Naive B cell (primary cell): ENCODE measurements at regions not wholly inside any gene's neighbourhood (a gene's known extent, or its start where the extent isn't known, plus 50 kb on each side); places are given as distances from the start of the nearest gene placed in this dataset.
"Not testable (repeated sequence)": the region's sequence is repeated elsewhere in the genome, so short reads cannot be mapped to it uniquely, and the experiment has no call there.

Experiments
- ATAC-seq, 2 donors: fragments of 150-1000 bp; cut with Tn5 transposase; 2 replicates each; pipeline ENCODE4 v1.10.0; 2021; ENCODE audit warnings: low read depth in 2 of 2, mild to moderate bottlenecking in 2 of 2, moderate library complexity in 2 of 2
- DNase-seq: peaks from one replicate; pipeline ENCODE4 v3.0.0; 2022
- H3K27ac Mint-ChIP-seq, 6 donors: one replicate each; pipeline ENCODE4 v1.8.0; 2020 to 2022; ENCODE audit warnings: mild to moderate bottlenecking in 6 of 6, mixed read lengths in 6 of 6, moderate library complexity in 5 of 6, inconsistent platforms in 2 of 6
- H3K27me3 Mint-ChIP-seq, 3 donors: one replicate each; pipeline ENCODE4 v1.8.0; 2021 to 2022; ENCODE audit warnings: mixed read lengths in 3 of 3, mild to moderate bottlenecking in 1 of 3
- H3K36me3 Mint-ChIP-seq, 2 donors: one replicate each; pipeline ENCODE4 v1.8.0; 2020 to 2022; ENCODE audit warnings: mixed read lengths in 2 of 2, inconsistent platforms in 1 of 2, mild to moderate bottlenecking in 1 of 2
- H3K4me1 Mint-ChIP-seq, 3 donors: one replicate each; pipeline ENCODE4 v1.8.0; 2020 to 2022; ENCODE audit warnings: mixed read lengths in 3 of 3, inconsistent platforms in 1 of 3, mild to moderate bottlenecking in 1 of 3, moderate library complexity in 1 of 3
- H3K4me3 Mint-ChIP-seq, 8 donors: one replicate each; pipeline ENCODE4 v1.8.0; 2020 to 2022; ENCODE audit warnings: mild to moderate bottlenecking in 8 of 8, mixed read lengths in 8 of 8, moderate library complexity in 8 of 8, inconsistent platforms in 2 of 8
- H3K9me3 Mint-ChIP-seq, 7 donors: one replicate each; pipeline ENCODE4 v1.8.0; 2020 to 2022; ENCODE audit warnings: mixed read lengths in 7 of 7, mild to moderate bottlenecking in 5 of 7, inconsistent platforms in 2 of 7, moderate library complexity in 1 of 7

- H3K27ac Mint-ChIP-seq, H3K4me1 Mint-ChIP-seq, DNase-seq, H3K27me3 Mint-ChIP-seq, ATAC-seq, H3K4me3 Mint-ChIP-seq: not testable (repeated sequence)
- Mint-ChIP-seq H3K9me3 (peaks cover 26 to 51% (median 32%) of the 10 kb centered on the region in 7 donors), H3K36me3 (peaks cover 14 to 23% of the 10 kb centered on the region in 2 donors)
Observed at GRCh38 chr4:49510238-49510637, 524.2 kb downstream of the CWH43 start.

DNA sequence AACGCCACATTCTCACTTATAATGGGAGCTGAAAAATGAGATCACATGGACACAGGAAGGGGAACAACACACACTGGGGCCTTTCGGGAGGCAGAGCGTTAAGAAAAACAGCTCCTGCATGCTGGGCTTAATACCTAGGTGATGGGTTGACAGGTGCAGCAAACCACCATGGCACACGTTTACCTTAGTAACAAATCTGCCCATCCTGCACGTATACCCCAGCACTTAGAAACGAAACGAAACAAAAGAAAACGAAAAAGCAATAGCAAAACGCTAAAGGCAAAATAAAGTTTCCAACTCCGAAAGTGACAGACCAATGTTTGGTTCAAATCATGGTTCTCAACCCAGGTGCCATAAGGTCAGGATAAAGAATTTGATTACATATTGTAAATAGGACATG, 525.3 kb downstream of the CWH43 start:
- not testable (repeated sequence) for H3K4me3 Mint-ChIP-seq, H3K27me3 Mint-ChIP-seq, DNase-seq, H3K4me1 Mint-ChIP-seq, H3K27ac Mint-ChIP-seq, ATAC-seq
- H3K36me3 Mint-ChIP-seq: peaks cover 14 to 31% of the 10 kb centered on the region in 2 donors
- peaks cover 34 to 62% (median 39%) of the 10 kb centered on the region in 7 donors for H3K9me3 Mint-ChIP-seq

DNA sequence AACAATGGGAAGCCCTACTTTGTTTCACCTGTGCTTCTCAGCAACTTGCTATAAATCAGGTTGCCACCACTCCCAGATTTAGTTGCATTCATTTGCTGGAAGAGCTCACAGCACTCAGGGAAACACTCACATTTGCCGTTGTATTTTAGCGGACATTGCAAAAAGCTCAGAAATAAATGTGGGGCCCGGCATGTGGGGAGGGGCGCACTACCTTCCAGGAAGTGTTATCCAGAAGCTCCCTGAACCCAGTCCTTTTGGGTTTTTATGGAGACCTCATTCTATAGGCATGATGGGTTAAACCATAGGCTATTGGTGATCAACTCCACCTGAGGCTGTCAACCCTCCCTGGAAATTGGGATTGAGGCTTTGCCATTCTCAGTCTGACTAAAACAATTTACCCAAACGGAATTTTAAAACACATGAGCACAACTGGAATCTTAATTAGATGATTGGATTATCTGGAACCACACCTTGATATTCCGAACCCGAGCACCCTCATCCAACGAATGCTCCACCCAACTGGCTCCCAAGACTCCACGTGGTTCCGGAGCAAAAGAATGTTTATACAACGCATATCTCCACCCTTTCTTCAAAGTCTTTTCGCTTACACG, 525.9 kb downstream of the CWH43 start:
- not testable (repeated sequence) for ATAC-seq, DNase-seq, H3K27me3 Mint-ChIP-seq, H3K4me1 Mint-ChIP-seq, H3K27ac Mint-ChIP-seq, H3K4me3 Mint-ChIP-seq
- peaks cover 39 to 65% (median 43%) of the 10 kb centered on the region in 7 donors for H3K9me3 Mint-ChIP-seq
- H3K36me3 Mint-ChIP-seq: peaks cover 14 to 31% of the 10 kb centered on the region in 2 donors

DNA sequence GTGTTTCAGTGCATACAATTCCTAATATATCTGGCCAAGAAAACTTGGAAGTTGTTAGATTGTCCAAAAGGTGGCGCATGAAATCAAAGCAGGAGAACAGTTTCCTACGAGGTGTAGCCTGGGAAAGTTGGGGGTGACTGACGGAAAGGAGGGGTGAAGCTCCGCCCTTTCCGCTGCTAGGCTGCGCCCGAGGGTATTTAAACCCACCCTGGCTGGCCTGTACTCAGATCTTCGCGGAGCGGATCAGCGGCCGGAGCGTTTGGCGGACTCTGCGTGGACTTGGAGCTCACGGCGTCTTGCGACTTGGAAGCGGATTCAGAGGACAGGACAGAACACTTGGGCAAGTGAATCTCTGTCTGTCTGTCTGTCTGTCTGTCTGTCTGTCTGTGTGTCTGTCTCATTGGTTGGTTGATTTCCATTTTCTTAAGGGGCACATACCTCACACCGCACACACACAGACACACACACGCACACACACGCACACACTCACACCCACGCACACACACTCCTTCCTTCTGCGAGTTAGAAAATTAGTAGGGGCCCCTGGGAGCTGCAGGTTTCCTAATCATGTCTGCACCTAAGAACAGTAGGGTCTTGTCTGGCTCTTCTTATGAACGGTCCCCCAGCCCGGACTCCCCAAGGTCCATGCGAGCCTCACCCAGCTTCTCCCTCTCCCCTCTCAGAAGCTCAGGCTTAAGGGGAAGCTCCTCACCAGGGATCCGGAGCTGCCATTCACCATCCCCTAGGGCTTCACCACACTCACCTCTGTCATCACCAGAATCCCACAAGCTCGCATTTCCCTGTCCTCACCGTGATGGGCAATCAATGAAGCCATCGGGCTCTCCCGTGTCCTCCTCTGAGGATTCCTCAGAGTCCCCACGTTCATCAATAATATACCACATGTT, 526.8 kb downstream of the CWH43 start:
- H3K36me3 Mint-ChIP-seq: peaks cover 14 to 31% of the 10 kb centered on the region in 2 donors
- DNase-seq, H3K27me3 Mint-ChIP-seq, H3K27ac Mint-ChIP-seq, H3K4me3 Mint-ChIP-seq, H3K4me1 Mint-ChIP-seq, ATAC-seq: not testable (repeated sequence)
- peaks cover 39 to 65% (median 44%) of the 10 kb centered on the region in 7 donors for H3K9me3 Mint-ChIP-seq

- not testable (repeated sequence) for H3K27me3 Mint-ChIP-seq, DNase-seq
Observed at GRCh38 chr4:49513546-49514115, 527.6 kb downstream of the CWH43 start.

DNA sequence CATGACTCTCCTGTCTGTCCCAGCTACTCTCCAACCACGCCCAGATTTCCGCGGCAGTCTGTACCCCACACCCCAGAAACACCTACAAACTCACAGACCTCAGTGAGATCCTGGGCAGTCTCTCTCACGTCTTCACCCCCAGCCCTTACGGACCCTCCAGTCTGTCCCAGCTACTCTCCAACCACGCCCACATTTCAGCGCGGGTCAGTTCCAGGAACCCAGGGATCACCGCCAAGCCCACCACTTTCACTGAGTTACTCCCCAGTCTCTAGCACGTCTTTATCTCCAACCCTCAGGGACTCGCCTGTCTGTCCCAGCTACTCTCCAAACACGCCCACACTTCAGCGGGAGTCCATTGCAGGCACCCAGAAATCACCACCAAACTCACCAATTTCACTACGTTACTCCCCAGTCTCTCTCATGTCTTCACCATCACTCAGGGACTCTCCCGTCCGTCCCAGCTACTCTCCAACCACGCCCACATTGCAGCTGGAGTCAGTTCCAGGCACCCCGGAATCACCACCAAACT, 528.2 kb downstream of the CWH43 start:
- not testable (repeated sequence) for H3K27me3 Mint-ChIP-seq, H3K27ac Mint-ChIP-seq, H3K4me3 Mint-ChIP-seq, DNase-seq, ATAC-seq, H3K4me1 Mint-ChIP-seq
- H3K36me3 Mint-ChIP-seq: peaks cover 14 to 31% of the 10 kb centered on the region in 2 donors
- peaks cover 39 to 65% (median 44%) of the 10 kb centered on the region in 7 donors for H3K9me3 Mint-ChIP-seq

More at GRCh38 chr4:49513546-49514115, 527.6 kb downstream of the CWH43 start:
- not testable (repeated sequence) for ATAC-seq, H3K4me3 Mint-ChIP-seq, H3K4me1 Mint-ChIP-seq, H3K27ac Mint-ChIP-seq
- peaks cover 14 to 31% of the 10 kb centered on the region in 2 donors for H3K36me3 Mint-ChIP-seq
- peaks cover 39 to 65% (median 44%) of the 10 kb centered on the region in 7 donors for H3K9me3 Mint-ChIP-seq

DNA sequence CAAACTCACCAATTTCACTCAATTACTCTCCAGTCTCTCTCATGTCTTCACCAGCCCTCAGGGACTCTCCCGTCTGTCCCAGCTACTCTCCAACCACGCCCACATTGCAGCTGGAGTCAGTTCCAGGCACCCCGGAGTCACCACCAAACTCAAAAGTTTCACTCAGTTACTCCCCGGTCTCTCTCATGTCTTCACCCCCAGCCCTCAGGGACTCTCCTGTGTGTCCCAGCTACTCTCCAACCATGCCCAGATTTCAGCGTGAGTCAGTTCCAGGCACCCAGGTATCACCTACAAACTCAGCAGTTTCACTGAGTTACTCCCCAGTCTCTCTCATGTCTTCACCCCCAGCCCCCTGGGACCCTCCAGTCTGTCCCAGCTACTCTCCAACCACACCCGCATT, 528.8 kb downstream of the CWH43 start:
- not testable (repeated sequence) for H3K27ac Mint-ChIP-seq, H3K4me3 Mint-ChIP-seq, H3K27me3 Mint-ChIP-seq, ATAC-seq, H3K4me1 Mint-ChIP-seq, DNase-seq
- Mint-ChIP-seq H3K36me3 (peaks cover 14 to 31% of the 10 kb centered on the region in 2 donors), H3K9me3 (peaks cover 39 to 65% (median 44%) of the 10 kb centered on the region in 7 donors)

- Mint-ChIP-seq H3K36me3 (peaks cover 14 to 31% of the 10 kb centered on the region in 2 donors), H3K9me3 (peaks cover 37 to 62% (median 44%) of the 10 kb centered on the region in 7 donors), H3K4me3 (peak overlapping the region in 1 of 8 donors; percentile 4)
- H3K27me3 Mint-ChIP-seq, DNase-seq, ATAC-seq, H3K27ac Mint-ChIP-seq, H3K4me1 Mint-ChIP-seq: not testable (repeated sequence)
Observed at GRCh38 chr4:49515241-49515640, 529.2 kb downstream of the CWH43 start.

DNA sequence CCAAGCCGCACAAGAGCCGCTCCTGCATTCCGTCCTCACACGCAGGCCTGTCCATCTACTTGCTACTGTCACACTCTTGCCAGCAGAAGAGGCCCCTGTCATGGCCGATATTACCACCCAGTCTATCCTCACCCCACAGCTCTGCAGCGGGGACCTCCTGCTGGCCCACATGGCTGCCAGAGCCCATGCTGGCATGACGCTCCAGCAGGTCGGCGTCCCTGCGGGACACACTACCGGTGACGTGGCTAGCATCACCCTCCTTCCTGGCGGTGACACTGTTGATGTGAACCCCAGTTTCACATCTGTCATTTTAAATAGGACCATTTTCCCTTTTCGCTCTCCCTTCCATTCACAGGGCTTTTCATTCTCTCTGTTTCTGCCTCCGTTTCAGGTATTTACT, 530.0 kb downstream of the CWH43 start:
- peaks cover 14 to 31% of the 10 kb centered on the region in 2 donors for H3K36me3 Mint-ChIP-seq
- not testable (repeated sequence) for H3K27ac Mint-ChIP-seq, H3K27me3 Mint-ChIP-seq, ATAC-seq, H3K4me1 Mint-ChIP-seq, H3K4me3 Mint-ChIP-seq, DNase-seq
- peaks cover 33 to 54% (median 41%) of the 10 kb centered on the region in 7 donors for H3K9me3 Mint-ChIP-seq

DNA sequence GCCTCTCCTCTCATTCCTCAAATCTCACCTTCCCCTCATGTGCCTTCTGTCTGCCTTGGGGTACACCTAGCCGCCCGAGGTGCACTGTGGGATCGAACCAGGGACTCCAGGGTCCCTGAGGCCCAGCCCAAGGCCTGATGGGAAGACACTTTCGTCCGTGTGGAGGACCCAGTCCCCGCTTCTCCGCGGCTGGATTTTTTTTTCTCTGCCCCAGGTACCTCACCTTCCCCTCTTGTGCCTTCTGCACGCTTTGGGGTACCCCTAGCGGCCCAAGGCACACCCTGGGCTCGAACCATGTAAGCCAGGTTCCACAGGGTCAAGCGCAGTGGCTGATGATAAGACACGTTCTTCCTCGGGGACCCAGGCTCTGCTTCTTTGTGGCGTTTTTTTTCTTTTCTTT, 530.7 kb downstream of the CWH43 start:
- no peak for DNase-seq
- ATAC-seq: no peak
- H3K36me3 Mint-ChIP-seq: peaks cover 14 to 31% of the 10 kb centered on the region in 2 donors
- peaks cover 30 to 47% (median 34%) of the 10 kb centered on the region in 7 donors for H3K9me3 Mint-ChIP-seq
- no peak overlapping the region for H3K27ac Mint-ChIP-seq
- H3K27me3 Mint-ChIP-seq: no peaks in the 10 kb centered on the region
- H3K4me1 Mint-ChIP-seq: peaks cover 0 to 7% (median 0%) of the 10 kb centered on the region in 3 donors
- peak overlapping the region in 1 of 8 donors; percentile 20 for H3K4me3 Mint-ChIP-seq

DNA sequence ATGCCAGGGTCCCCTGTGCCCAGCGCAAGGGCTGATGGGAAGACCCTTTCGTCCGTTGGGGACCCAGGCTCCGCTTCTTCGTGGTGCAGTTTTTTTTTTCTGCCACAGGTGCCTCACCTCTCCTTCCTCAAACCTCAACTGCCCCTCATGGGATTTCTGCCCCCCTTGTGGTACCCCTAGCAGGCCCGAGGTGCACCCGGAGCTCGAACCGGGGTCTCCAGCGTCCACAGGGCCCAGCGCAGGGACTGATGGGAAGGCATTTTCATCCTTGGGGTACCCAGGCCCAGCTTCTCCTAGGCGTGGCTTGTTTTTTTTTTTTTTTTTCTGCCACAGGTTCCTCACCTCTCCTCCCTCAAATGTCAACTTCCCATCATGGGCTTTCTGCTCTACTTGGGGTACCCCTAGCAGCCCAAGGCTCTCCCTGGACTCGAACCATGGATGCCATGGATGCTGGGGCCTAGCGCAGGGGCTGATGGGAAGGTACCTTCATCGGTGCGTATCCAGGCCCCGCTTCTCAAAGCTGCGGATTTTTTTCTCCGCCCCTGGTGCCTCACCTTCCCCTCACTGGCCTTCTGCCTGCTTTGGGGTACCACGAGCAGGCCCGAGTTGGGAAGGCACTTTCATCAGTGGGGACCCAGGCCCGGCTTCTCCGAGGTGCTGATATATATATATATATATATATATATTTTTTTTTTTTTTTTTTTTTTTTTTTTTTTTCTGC, 531.6 kb downstream of the CWH43 start:
- not testable (repeated sequence) for H3K4me1 Mint-ChIP-seq, H3K27me3 Mint-ChIP-seq, H3K27ac Mint-ChIP-seq, H3K4me3 Mint-ChIP-seq, DNase-seq, ATAC-seq
- peaks cover 26 to 38% (median 33%) of the 10 kb centered on the region in 7 donors for H3K9me3 Mint-ChIP-seq
- H3K36me3 Mint-ChIP-seq: peaks cover 10 to 31% of the 10 kb centered on the region in 2 donors

- not testable (repeated sequence) for H3K27ac Mint-ChIP-seq, DNase-seq, H3K4me3 Mint-ChIP-seq, ATAC-seq, H3K4me1 Mint-ChIP-seq, H3K27me3 Mint-ChIP-seq
- peaks cover 3 to 16% of the 10 kb centered on the region in 2 donors for H3K36me3 Mint-ChIP-seq
- H3K9me3 Mint-ChIP-seq: peaks cover 17 to 23% (median 22%) of the 10 kb centered on the region in 7 donors
Observed at GRCh38 chr4:49519150-49520035, 533.3 kb downstream of the CWH43 start.
